OCI-LY1 (cell line): ENCODE measurements at regions not wholly inside any gene's neighbourhood (a gene's known extent, or its start where the extent isn't known, plus 50 kb on each side); places are given as distances from the start of the nearest gene placed in this dataset.

Experiments used
- H2AFZ ChIP-seq: fragments of 200-600 bp; sonication (generic), shearing (Covaris generic); 2 replicates; pipeline ENCODE4 v1.6.0; 2014; ENCODE audit warnings: antibody characterized with exemption, mild to moderate bottlenecking, low read length
- H3F3A ChIP-seq: fragments of 200-600 bp; sonication (generic), shearing (Covaris generic); 2 replicates; pipeline ENCODE4 v1.6.0; 2014; ENCODE audit warnings: mild to moderate bottlenecking, antibody characterized with exemption, low read length, moderate library complexity; ENCODE audit not compliant: insufficient read depth
- H3K27ac ChIP-seq: fragments of 200-600 bp; sonication (generic); 2 replicates; pipeline ENCODE4 v1.5.1; 2014; ENCODE audit warnings: low read length, mixed run types, mild to moderate bottlenecking, low read depth; ENCODE audit not compliant: poor library complexity, severe bottlenecking
- H3K27me3 ChIP-seq: fragments of 200-600 bp; sonication (generic); 2 replicates; pipeline ENCODE4 v1.6.0; 2014; ENCODE audit warnings: antibody characterized with exemption, mild to moderate bottlenecking, low read length, moderate library complexity; ENCODE audit not compliant: insufficient read depth
- H3K36me3 ChIP-seq: fragments of 200-600 bp; sonication (generic); 2 replicates; pipeline ENCODE4 v1.6.1; 2014; ENCODE audit warnings: mild to moderate bottlenecking, antibody characterized with exemption, low read length, moderate library complexity, mixed read lengths; ENCODE audit not compliant: insufficient read depth
- H3K4me1 ChIP-seq: fragments of 200-600 bp; sonication (generic); 2 replicates; pipeline ENCODE4 v1.5.1; 2014; ENCODE audit warnings: mild to moderate bottlenecking, low read length, moderate library complexity; ENCODE audit not compliant: insufficient read depth, severe bottlenecking
- H3K4me2 ChIP-seq: fragments of 200-600 bp; sonication (generic), shearing (Covaris generic); 2 replicates; pipeline ENCODE4 v1.6.1; 2014; ENCODE audit warnings: low read length
- H3K4me3 ChIP-seq: fragments of 200-600 bp; sonication (generic); 2 replicates; pipeline ENCODE4 v1.5.1; 2014; ENCODE audit warnings: low read length, low read depth, mild to moderate bottlenecking, mixed read lengths; ENCODE audit not compliant: poor library complexity, severe bottlenecking
- H3K79me2 ChIP-seq: fragments of 200-600 bp; shearing (Covaris generic); 2 replicates; pipeline ENCODE4 v1.6.1; 2016; ENCODE audit warnings: mixed run types, low read length, mixed read lengths; ENCODE audit not compliant: insufficient read depth
- H3K9ac ChIP-seq: fragments of 200-600 bp; sonication (generic), shearing (Covaris generic); 2 replicates; pipeline ENCODE4 v1.6.1; 2014; ENCODE audit warnings: mild to moderate bottlenecking, low read length, mixed read lengths
- H3K9me2 ChIP-seq: fragments of 200-600 bp; sonication (generic), shearing (Covaris generic); 2 replicates; pipeline ENCODE4 v1.6.1; 2014; ENCODE audit warnings: low read depth, mild to moderate bottlenecking, low read length, mixed read lengths
- H3K9me3 ChIP-seq: fragments of 200-600 bp; shearing (Covaris generic); 2 replicates; pipeline ENCODE4 v1.6.1; 2014; ENCODE audit warnings: low read length, mixed read lengths
- H4K20me1 ChIP-seq: fragments of 200-600 bp; sonication (generic), shearing (Covaris generic); 2 replicates; pipeline ENCODE4 v1.6.0; 2016; ENCODE audit warnings: mild to moderate bottlenecking, low read length; ENCODE audit not compliant: insufficient read depth
- CTCF ChIP-seq: fragments of 200-600 bp; sonication (generic), shearing (Covaris generic); IDR thresholded peaks from 2 replicates; pipeline ENCODE4 v1.5.1; 2017; ENCODE audit warnings: mild to moderate bottlenecking, antibody characterized with exemption, low read length, moderate library complexity, mixed read lengths
- EZH2 ChIP-seq: fragments of 200-600 bp; sonication (generic), shearing (Covaris generic); IDR thresholded peaks from 2 replicates; pipeline ENCODE4 v1.8.0; 2017; ENCODE audit warnings: borderline replicate concordance, mixed run types, mild to moderate bottlenecking, antibody characterized with exemption, low read length, moderate library complexity, mixed read lengths

- Histone ChIP-seq H3K4me2 (no peak overlapping the region), H3K27me3 (no peaks in the 10 kb centered on the region), H3K27ac (no peak overlapping the region), H3K9me2 (no peaks in the 10 kb centered on the region), H3K9me3 (no peaks in the 10 kb centered on the region), H3K36me3 (no peaks in the 10 kb centered on the region), H3K79me2 (no peaks in the 10 kb centered on the region), H4K20me1 (no peaks in the 10 kb centered on the region), H3F3A (no peaks in the 10 kb centered on the region), H3K4me1 (no peaks in the 10 kb centered on the region), H2AFZ (no peak overlapping the region), H3K9ac (no peak overlapping the region), H3K4me3 (no peak overlapping the region)
- TF ChIP-seq CTCF, result no peak
- no peak for TF ChIP-seq EZH2
Observed at GRCh38 chr6:81979767-81980166, 227.3 kb upstream of the TENT5A start.

GRCh38 chr6:81979329-81979728 is 226.8 kb upstream of the TENT5A start:
- Histone ChIP-seq H3K36me3 (no peaks in the 10 kb centered on the region), H3K9ac (no peak overlapping the region), H3K27ac (no peak overlapping the region), H2AFZ (no peak overlapping the region), H4K20me1 (no peaks in the 10 kb centered on the region), H3K27me3 (no peaks in the 10 kb centered on the region), H3K4me3 (no peak overlapping the region), H3K4me2 (no peak overlapping the region), H3K9me3 (no peaks in the 10 kb centered on the region), H3K9me2 (no peaks in the 10 kb centered on the region), H3F3A (no peaks in the 10 kb centered on the region), H3K79me2 (no peaks in the 10 kb centered on the region), H3K4me1 (no peaks in the 10 kb centered on the region)
- no peak for TF ChIP-seq CTCF
- TF ChIP-seq EZH2, result no peak

GRCh38 chr6:81978230-81978629 is 225.7 kb upstream of the TENT5A start:
- Histone ChIP-seq H2AFZ (no peak overlapping the region), H3K79me2 (no peaks in the 10 kb centered on the region), H3K9ac (no peak overlapping the region), H3K27me3 (no peaks in the 10 kb centered on the region), H3K4me1 (no peaks in the 10 kb centered on the region), H3K9me3 (no peaks in the 10 kb centered on the region), H3K4me2 (no peak overlapping the region), H3F3A (no peaks in the 10 kb centered on the region), H3K36me3 (no peaks in the 10 kb centered on the region), H3K4me3 (no peak overlapping the region), H3K27ac (no peak overlapping the region), H3K9me2 (no peaks in the 10 kb centered on the region), H4K20me1 (no peaks in the 10 kb centered on the region)
- TF ChIP-seq EZH2, result no peak
- no peak for TF ChIP-seq CTCF
